HG02840 (cell line): ENCODE measurements at regions not wholly inside any gene's neighbourhood (a gene's known extent, or its start where the extent isn't known, plus 50 kb on each side); places are given as distances from the start of the nearest gene placed in this dataset.

ENCODE experiments used
- ATAC-seq: cut with Tn5 transposase; IDR thresholded peaks from one replicate; pipeline ENCODE4 v1.9.1; 2021; ENCODE audit warnings: mild to moderate bottlenecking, moderate library complexity, moderate number of reproducible peaks; ENCODE audit not compliant: unreplicated experiment, low FRiP score

DNA sequence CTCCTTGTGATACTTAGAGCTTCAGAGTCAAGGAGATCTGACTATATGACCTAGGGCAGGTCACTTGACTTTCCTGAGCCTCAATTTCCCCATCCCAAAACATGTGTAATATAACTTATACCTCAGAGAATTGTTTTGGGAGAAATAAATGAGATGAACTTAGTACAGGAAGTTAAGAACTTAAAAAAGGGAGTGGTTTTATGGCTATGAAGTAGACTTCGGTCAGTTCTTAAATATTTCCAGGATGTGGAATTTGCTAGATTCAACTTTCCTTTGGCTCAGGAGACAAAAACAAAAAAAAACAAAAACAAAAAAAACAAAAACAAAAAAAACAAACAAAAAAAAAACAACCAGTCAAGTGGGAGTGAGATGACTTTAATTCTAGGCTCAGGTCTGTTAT is 116.7 kb downstream of the EDEM1 start:
- ATAC-seq = no peak

GRCh38 chr3:5304789-5305683 is 117.5 kb downstream of the EDEM1 start:
- ATAC-seq = peak; percentile 79

GRCh38 chr3:5305684-5305989 is 118.1 kb downstream of the EDEM1 start:
- ATAC-seq = peak; percentile 16

GRCh38 chr3:5309171-5309570 is 121.7 kb downstream of the EDEM1 start:
- ATAC-seq = no peak

GRCh38 chr3:5309602-5310001 is 122.1 kb downstream of the EDEM1 start:
- no peak for ATAC-seq

- no peak for ATAC-seq
These were observed 123.0 kb downstream of the EDEM1 start for GRCh38 chr3:5310509-5310908.

GRCh38 chr3:5312290-5312689 is 124.8 kb downstream of the EDEM1 start:
- no peak for ATAC-seq

DNA sequence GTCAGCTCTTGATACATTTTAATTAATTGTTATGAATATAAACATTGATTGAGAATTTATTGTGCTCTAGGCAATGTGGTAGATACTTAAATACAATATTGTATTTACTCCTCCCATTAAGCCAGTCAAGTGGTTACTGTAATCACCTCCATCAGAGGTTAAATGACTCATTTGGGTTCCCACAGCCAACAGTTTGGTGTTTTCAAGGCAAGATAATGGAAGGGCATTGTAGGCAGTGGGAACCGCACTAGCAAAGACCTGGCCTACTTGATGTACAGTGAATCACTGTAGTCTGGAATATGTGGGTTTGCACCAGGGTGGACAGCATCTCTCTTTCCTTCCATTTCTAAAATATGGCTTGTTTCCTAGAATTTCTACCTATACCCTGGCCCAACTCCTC is 127.4 kb downstream of the EDEM1 start:
- ATAC-seq = no peak

DNA sequence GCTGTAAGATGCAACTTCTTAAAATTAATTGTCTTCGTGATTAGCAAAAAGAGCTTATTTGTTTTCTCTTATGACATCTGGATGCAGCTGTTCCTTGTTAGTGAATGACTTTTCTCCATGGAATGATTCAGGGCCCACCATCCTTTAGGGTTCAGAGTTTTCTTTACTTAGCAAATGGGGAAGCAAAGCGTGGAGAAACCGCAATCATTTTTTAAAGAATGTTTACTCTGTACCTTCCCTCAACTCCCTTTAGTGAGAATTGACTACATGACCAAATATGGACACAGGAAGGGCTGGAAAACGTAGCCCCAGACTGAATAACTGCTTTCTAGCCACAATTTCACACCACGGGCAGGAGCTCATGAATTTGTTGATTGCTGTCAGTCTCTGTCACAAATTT is 130.1 kb downstream of the EDEM1 start:
- ATAC-seq = no peak

- no peak for ATAC-seq
These were observed 131.9 kb downstream of the EDEM1 start for GRCh38 chr3:5319454-5319853.

DNA sequence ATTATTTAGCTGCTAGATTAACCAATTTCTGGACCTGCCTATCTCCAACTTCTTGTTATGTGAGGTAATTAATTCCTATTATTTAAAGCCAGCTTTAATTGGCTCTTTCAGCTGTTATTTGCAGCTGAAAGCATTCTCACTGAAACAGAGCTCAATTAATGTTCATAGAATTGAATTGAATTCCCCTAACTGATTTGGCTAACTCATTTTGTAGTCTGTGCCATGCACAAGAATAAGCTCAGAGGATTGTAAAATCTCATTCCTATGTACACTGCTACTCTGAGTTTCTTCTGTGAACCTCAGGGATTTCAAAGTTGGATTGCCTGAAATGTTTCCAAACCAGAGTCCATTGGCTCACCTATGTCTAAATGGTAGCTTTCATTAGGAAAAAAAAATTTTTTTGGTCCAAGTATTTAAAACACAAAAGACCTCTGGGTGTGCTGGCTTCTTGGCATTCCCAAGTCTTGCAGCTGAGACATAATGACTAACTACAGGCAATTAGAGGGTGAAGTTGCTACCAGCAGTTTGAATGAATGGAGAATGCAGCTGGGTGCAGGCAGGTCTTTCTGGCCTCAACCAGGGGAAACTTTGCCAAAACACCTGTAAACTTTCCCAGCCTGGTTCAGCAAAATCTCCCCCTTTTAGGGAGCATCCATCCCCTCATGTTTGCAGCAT is 134.3 kb downstream of the EDEM1 start:
- ATAC-seq = no peak

DNA sequence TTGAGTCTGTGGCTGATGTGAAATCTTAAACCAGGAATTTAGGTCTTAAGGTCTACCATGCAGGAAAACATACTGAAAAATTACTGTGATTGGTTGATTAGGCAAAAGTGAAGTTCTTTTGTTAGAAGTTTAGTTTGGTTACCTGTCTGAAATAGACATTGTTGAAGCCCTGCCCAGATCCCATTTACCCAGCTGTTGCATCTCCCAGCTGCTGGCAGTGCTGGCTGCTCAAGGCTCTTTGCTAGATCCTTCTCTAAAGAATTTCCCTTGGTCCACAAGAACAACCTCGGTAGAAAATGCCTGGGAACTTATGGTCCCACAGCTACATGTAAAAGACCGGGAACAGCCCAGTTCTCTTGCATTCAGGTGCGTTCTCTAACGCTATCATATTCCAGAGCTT is 137.3 kb downstream of the EDEM1 start:
- ATAC-seq = no peak

- ATAC-seq = no peak
These were observed 142.8 kb downstream of the EDEM1 start for GRCh38 chr3:5330152-5330810.

DNA sequence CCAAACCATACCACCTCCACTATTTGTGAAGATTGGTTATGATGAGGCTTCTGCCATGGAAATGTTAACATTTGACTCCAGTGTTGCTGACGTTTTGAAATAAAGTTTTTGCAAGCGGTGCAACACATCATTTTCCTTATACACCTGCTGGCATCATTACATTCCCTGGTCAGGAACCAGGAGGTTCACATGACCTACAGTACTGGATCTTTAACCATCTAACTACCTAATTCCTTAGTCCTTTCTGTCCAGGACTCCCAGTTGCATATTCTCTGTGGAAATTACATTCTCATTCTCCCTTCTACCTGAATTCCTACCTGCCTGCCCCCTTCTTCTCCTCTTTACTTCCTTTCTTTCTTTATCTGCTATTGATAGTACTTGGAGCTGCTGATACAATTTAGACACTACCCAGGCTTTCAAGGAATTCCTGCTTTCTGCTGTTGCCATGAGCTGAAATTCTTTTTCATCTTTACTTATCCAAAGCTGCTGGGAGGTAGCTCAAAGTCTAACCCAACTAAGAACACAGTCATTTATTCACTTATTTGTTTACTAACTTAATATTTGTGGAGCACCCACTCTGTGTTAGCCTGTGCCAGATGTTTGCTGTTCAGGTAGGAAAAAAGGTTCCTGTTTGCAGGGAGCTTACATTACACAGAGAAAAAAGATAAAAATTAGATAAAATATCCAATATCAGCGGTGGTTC is 144.2 kb downstream of the EDEM1 start:
- no peak for ATAC-seq

GRCh38 chr3:5332270-5332956 is 144.9 kb downstream of the EDEM1 start:
- ATAC-seq = no peak

- ATAC-seq = no peak
These were observed 152.5 kb downstream of the EDEM1 start for GRCh38 chr3:5339967-5340535.

DNA sequence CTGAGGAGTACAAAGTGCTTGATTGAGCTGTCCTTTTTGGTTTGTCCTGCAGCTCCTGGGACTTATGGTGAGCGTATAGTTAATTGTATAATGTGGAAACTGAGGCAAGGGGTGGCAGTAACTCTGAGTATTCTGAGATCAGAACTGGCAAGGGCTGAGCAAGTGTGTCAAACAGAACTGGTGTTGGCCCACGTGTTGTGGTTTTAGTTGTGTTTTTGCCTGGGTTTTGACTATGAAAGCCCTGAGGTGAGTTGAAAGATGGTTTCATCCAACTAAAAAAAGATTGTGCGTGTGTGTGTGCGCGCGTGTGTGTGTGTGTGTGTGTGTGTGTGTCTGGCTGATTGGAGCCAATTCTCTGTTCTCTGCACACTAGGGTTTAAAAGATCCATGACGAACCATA is 154.1 kb downstream of the EDEM1 start:
- ATAC-seq = no peak

DNA sequence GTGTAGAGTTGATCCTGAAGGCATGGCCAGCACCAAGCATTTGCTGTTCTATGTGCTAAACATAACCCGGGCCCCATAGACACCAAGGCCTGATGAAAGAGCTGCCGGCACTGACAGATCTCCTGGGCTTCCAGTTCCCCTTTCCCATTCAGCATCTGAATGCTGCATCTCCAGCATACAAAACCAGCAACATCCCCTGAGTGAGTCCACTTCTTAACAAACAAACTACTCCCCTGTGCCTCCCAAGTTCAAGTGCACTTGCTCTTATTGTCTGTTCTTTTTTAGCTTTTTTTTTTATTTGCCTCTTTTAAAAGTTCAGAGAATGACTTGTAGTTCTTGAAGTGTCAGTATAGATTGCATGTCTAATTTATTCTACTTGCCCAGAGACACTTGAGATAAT is 156.0 kb downstream of the EDEM1 start:
- no peak for ATAC-seq

DNA sequence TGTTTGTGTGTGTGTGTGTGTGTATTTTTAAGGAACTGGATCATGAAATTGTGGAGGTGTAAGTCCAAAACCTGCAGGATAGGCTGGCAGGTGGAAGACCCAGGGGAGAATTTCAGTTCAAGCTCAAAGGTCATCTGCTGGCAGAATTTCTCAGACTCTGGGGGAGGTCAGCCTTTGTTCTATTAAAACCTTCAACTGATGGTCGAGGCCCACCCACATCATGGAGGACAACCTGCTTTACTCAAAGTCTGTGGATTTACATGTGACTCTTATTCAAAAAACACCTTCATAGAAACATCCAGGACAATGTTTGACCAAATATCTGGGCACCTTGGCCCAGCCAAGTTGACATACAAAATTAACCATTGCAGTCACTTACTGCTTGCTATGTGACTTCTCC is 157.2 kb downstream of the EDEM1 start:
- ATAC-seq = no peak

- no peak for ATAC-seq
These were observed 160.0 kb downstream of the EDEM1 start for GRCh38 chr3:5347486-5347885.
